ENCODE measurements at regions not wholly inside any gene's neighbourhood (a gene's known extent, or its start where the extent isn't known, plus 50 kb on each side); places are given as distances from the start of the nearest gene placed in this dataset.

GRCh38 chr7:85713171-85713570 is 526.3 kb upstream of the SEMA3D start:
- no peak for TF ChIP-seq CTCF (IDR thresholded peaks at IDR 0.05)
- no peak overlapping the region for H3K4me3 Mint-ChIP-seq
- no peak for DNase-seq
- H3K9me3 Mint-ChIP-seq: no peaks in the 10 kb centered on the region
- no peak overlapping the region for H3K27ac Mint-ChIP-seq
- H3K27me3 Mint-ChIP-seq (ENCODE audit: low read depth, poor library complexity): no peaks in the 10 kb centered on the region
- peaks cover 4% of the 10 kb centered on the region for H3K4me1 Mint-ChIP-seq
- H3K36me3 Mint-ChIP-seq (ENCODE audit: low read depth): no peaks in the 10 kb centered on the region

GRCh38 chr7:85711894-85712293 is 525.0 kb upstream of the SEMA3D start:
- no peak for TF ChIP-seq CTCF (IDR thresholded peaks at IDR 0.05)
- Mint-ChIP-seq H3K4me3 (no peak overlapping the region), H3K9me3 (no peaks in the 10 kb centered on the region), H3K27me3 (ENCODE audit: low read depth, poor library complexity) (no peaks in the 10 kb centered on the region), H3K4me1 (peaks cover 4% of the 10 kb centered on the region), H3K27ac (no peak overlapping the region), H3K36me3 (ENCODE audit: low read depth) (no peaks in the 10 kb centered on the region)
- no peak for DNase-seq

GRCh38 chr7:85710960-85711359 is 524.1 kb upstream of the SEMA3D start:
- Mint-ChIP-seq H3K9me3 (no peaks in the 10 kb centered on the region), H3K27me3 (ENCODE audit: low read depth, poor library complexity) (no peaks in the 10 kb centered on the region), H3K4me3 (no peak overlapping the region), H3K36me3 (ENCODE audit: low read depth) (no peaks in the 10 kb centered on the region), H3K4me1 (peaks cover 4% of the 10 kb centered on the region), H3K27ac (no peak overlapping the region)
- TF ChIP-seq CTCF (IDR thresholded peaks at IDR 0.05): no peak
- DNase-seq: no peak

- Mint-ChIP-seq H3K4me1 (peaks cover 3% of the 10 kb centered on the region), H3K27ac (no peak overlapping the region), H3K27me3 (ENCODE audit: low read depth, poor library complexity) (no peaks in the 10 kb centered on the region), H3K4me3 (no peak overlapping the region), H3K36me3 (ENCODE audit: low read depth) (no peaks in the 10 kb centered on the region), H3K9me3 (no peaks in the 10 kb centered on the region)
- TF ChIP-seq CTCF (IDR thresholded peaks at IDR 0.05): no peak
- DNase-seq: no peak
These were observed 521.4 kb upstream of the SEMA3D start for GRCh38 chr7:85708221-85708620.

- no peak overlapping the region for H3K4me3 Mint-ChIP-seq
- H3K4me1 Mint-ChIP-seq: no peaks in the 10 kb centered on the region
- H3K27me3 Mint-ChIP-seq (ENCODE audit: low read depth, poor library complexity): no peaks in the 10 kb centered on the region
- no peaks in the 10 kb centered on the region for H3K9me3 Mint-ChIP-seq
- H3K27ac Mint-ChIP-seq: no peak overlapping the region
- DNase-seq: no peak
- no peaks in the 10 kb centered on the region for H3K36me3 Mint-ChIP-seq (ENCODE audit: low read depth)
- TF ChIP-seq CTCF (IDR thresholded peaks at IDR 0.05): no peak
These were observed 518.2 kb upstream of the SEMA3D start for GRCh38 chr7:85705076-85705475.

GRCh38 chr7:85703251-85704010 is 516.6 kb upstream of the SEMA3D start:
- no peak for DNase-seq
- Mint-ChIP-seq H3K36me3 (ENCODE audit: low read depth) (no peaks in the 10 kb centered on the region), H3K27me3 (ENCODE audit: low read depth, poor library complexity) (no peaks in the 10 kb centered on the region), H3K4me3 (no peak overlapping the region), H3K9me3 (no peaks in the 10 kb centered on the region), H3K27ac (no peak overlapping the region), H3K4me1 (no peaks in the 10 kb centered on the region)
- no peak for TF ChIP-seq CTCF (IDR thresholded peaks at IDR 0.05)

Data from nephron progenitor cell (in vitro differentiated cells).